Liver (tissue), 8 donors: ENCODE measurements at regions not wholly inside any gene's neighbourhood (a gene's known extent, or its start where the extent isn't known, plus 50 kb on each side); places are given as distances from the start of the nearest gene placed in this dataset.

Experiments used
- DNase-seq: peaks from one replicate; pipeline ENCODE4 v3.0.0-alpha.2; 2017; ENCODE audit warnings: low spot score
- H3K27ac ChIP-seq, 2 donors: one replicate each; pipeline ENCODE4 v1.7.0; 2013; ENCODE audit warnings: inconsistent platforms in 2 of 2, low read length in 2 of 2, control low read depth in 1 of 2, low read depth in 1 of 2, mild to moderate bottlenecking in 1 of 2
- H3K27me3 ChIP-seq, 4 donors: one replicate each; pipeline versions ENCODE4 v1.6.1 to v1.7.0; 2013; ENCODE audit warnings: low read length in 3 of 4, inconsistent platforms in 1 of 4, mild to moderate bottlenecking in 1 of 4, moderate library complexity in 1 of 4; ENCODE audit not compliant: control insufficient read depth in 4 of 4, insufficient read depth in 4 of 4
- H3K36me3 ChIP-seq, 4 donors: one replicate each; pipeline versions ENCODE4 v1.6.1 to v1.7.0; 2013; ENCODE audit warnings: low read length in 3 of 4, mild to moderate bottlenecking in 3 of 4, low read depth in 1 of 4, moderate library complexity in 1 of 4; ENCODE audit not compliant: control insufficient read depth in 4 of 4, insufficient read depth in 3 of 4
- H3K4me1 ChIP-seq, 4 donors: one replicate each; pipeline versions ENCODE4 v1.6.1 to v1.7.0; 2013; ENCODE audit warnings: low read length in 3 of 4, mild to moderate bottlenecking in 3 of 4, moderate library complexity in 1 of 4; ENCODE audit not compliant: control insufficient read depth in 4 of 4, insufficient read depth in 4 of 4
- H3K4me3 ChIP-seq, 3 donors: one replicate each; pipeline versions ENCODE4 v1.6.1 to v1.7.0; 2013; ENCODE audit warnings: low read length in 3 of 3, control low read depth in 1 of 3, low read depth in 1 of 3, mild to moderate bottlenecking in 1 of 3
- H3K9ac ChIP-seq, 2 donors: one replicate each; pipeline ENCODE4 v1.7.0; 2013; ENCODE audit warnings: low read length in 2 of 2, mild to moderate bottlenecking in 2 of 2, moderate library complexity in 2 of 2, control low read depth in 1 of 2, low read depth in 1 of 2
- H3K9me3 ChIP-seq, 4 donors: one replicate each; pipeline versions ENCODE4 v1.6.1 to v1.7.0; 2013; ENCODE audit warnings: low read length in 3 of 4; ENCODE audit not compliant: control insufficient read depth in 4 of 4
- FOXA1 ChIP-seq: IDR thresholded peaks from 2 replicates; pipeline ENCODE4 v1.6.1; 2016; ENCODE audit warnings: antibody characterized with exemption
- FOXA2 ChIP-seq: IDR thresholded peaks from 2 replicates; pipeline ENCODE4 v1.6.1; 2016; ENCODE audit warnings: antibody characterized with exemption
- GABPA ChIP-seq, 2 donors: IDR thresholded peaks in 1 of 2; conservative IDR thresholded peaks in 1 of 2; 2 replicates each; pipeline ENCODE4 v1.6.1; 2016; ENCODE audit warnings: antibody characterized with exemption in 2 of 2, mild to moderate bottlenecking in 1 of 2, moderate library complexity in 1 of 2
- HNF4A ChIP-seq, 2 donors: conservative IDR thresholded peaks; 2 replicates each; pipeline ENCODE4 v1.6.1; 2016; ENCODE audit warnings: antibody characterized with exemption in 2 of 2, mild to moderate bottlenecking in 2 of 2
- HNF4G ChIP-seq: IDR thresholded peaks from 2 replicates; pipeline ENCODE4 v1.6.1; 2016; ENCODE audit warnings: antibody characterized with exemption
- JUND ChIP-seq, 2 donors: IDR thresholded peaks; 2 replicates each; pipeline ENCODE4 v1.6.1; 2016; ENCODE audit warnings: antibody characterized with exemption in 2 of 2
- NR2F2 ChIP-seq: IDR thresholded peaks from 2 replicates; pipeline ENCODE4 v1.6.1; 2016; ENCODE audit warnings: antibody characterized with exemption
- TAF1 ChIP-seq: conservative IDR thresholded peaks from 2 replicates; pipeline ENCODE4 v1.6.1; 2016; ENCODE audit warnings: antibody characterized with exemption, mild to moderate bottlenecking
- WGBS: extraction: QIAGEN DNeasy Blood & Tissue Kit; methylation state at CpG from one replicate; pipeline ENCODE4 v1.1.7; 2013; 5-methylcytosine and 5-hydroxymethylcytosine counted together
- TF ChIP-seq, protein P1 (sequence below): IDR thresholded peaks from 2 replicates; pipeline ENCODE4 v1.6.1; 2016; ENCODE audit warnings: antibody characterized with exemption
- TF ChIP-seq, protein P2 (sequence below): IDR thresholded peaks from 2 replicates; pipeline ENCODE4 v1.6.1; 2016; ENCODE audit warnings: antibody characterized with exemption
- TF ChIP-seq, protein P3 (sequence below): fragments of 150-350 bp; IDR thresholded peaks from 2 replicates; pipeline ENCODE4 v1.5.1; 2017; ENCODE audit warnings: improper control_type of control experiment, low read depth, low read length; ENCODE audit not compliant: missing input control
- donor health status: healthy.
- donor health status: healthy.
- donor health status: healthy.
- donor health status: healthy.
- donor health status: healthy.

DNA sequence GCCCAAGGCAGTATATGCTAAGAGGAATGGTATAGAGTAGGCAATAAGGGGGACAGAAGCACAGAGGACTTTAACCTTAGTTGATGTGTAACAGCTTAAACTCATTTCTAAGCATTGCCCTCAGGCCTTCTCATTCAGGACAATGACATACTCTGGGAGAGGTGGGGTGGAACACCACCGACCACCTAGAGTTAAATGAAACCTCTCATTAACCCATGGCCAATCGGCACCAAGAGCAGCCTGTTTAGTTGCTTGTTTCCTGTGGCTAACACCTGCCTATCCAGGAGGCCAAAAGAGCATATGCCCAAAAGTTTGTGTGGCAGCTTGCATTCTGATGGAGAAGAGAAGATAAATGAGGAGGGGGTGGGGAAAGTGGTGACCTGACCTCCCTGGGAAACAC, 50.0 kb downstream of the PABIR2 start:
- TF ChIP-seq FOXA1 (no peak), NR2F2 (no peak), HNF4A (conservative IDR thresholded peaks at IDR 0.05) (no peak), FOXA2 (no peak), HNF4G (no peak), JUND (IDR thresholded peaks at IDR 0.05) (no peak)
- TF ChIP-seq, protein P1, sequence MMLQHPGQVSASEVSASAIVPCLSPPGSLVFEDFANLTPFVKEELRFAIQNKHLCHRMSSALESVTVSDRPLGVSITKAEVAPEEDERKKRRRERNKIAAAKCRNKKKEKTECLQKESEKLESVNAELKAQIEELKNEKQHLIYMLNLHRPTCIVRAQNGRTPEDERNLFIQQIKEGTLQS = no peak
- TF ChIP-seq, protein P2, sequence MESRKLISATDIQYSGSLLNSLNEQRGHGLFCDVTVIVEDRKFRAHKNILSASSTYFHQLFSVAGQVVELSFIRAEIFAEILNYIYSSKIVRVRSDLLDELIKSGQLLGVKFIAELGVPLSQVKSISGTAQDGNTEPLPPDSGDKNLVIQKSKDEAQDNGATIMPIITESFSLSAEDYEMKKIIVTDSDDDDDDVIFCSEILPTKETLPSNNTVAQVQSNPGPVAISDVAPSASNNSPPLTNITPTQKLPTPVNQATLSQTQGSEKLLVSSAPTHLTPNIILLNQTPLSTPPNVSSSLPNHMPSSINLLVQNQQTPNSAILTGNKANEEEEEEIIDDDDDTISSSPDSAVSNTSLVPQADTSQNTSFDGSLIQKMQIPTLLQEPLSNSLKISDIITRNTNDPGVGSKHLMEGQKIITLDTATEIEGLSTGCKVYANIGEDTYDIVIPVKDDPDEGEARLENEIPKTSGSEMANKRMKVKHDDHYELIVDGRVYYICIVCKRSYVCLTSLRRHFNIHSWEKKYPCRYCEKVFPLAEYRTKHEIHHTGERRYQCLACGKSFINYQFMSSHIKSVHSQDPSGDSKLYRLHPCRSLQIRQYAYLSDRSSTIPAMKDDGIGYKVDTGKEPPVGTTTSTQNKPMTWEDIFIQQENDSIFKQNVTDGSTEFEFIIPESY = no peak
- DNase-seq = no peak

DNA sequence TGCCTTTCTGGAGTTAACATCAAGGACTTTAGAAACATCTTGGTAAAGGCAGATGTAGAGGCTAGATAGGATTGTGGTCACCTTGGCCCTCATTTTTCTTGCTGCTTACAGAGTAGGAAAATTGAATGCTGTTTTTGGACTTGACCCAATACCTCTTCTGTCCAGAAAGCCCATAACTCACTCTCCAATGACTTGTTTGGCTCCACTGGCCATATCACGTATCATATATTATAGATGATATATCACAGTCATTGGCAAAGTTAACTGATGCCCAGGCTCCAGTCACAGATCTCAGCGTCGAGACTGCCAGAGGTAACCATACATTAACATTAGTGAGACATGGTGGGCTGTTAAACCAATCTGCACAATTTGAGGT, 50.6 kb downstream of the PABIR2 start:
- no peak for TF ChIP-seq NR2F2
- TF ChIP-seq, protein P3, sequence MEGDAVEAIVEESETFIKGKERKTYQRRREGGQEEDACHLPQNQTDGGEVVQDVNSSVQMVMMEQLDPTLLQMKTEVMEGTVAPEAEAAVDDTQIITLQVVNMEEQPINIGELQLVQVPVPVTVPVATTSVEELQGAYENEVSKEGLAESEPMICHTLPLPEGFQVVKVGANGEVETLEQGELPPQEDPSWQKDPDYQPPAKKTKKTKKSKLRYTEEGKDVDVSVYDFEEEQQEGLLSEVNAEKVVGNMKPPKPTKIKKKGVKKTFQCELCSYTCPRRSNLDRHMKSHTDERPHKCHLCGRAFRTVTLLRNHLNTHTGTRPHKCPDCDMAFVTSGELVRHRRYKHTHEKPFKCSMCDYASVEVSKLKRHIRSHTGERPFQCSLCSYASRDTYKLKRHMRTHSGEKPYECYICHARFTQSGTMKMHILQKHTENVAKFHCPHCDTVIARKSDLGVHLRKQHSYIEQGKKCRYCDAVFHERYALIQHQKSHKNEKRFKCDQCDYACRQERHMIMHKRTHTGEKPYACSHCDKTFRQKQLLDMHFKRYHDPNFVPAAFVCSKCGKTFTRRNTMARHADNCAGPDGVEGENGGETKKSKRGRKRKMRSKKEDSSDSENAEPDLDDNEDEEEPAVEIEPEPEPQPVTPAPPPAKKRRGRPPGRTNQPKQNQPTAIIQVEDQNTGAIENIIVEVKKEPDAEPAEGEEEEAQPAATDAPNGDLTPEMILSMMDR = no peak
- TF ChIP-seq, protein P2 = no peak
- no peak for TF ChIP-seq GABPA (IDR thresholded peaks at IDR 0.05 in 1 of 2, conservative IDR thresholded peaks at IDR 0.05 in 1 of 2)
- TF ChIP-seq, protein P1 = no peak
- no peak for TF ChIP-seq TAF1
- no peaks in the 10 kb centered on the region for H3K4me1 ChIP-seq
- 93% methylated on average over 3 of the region's 3 CpGs for WGBS
- H3K9me3 ChIP-seq = no peaks in the 10 kb centered on the region
- H3K36me3 ChIP-seq = no peaks in the 10 kb centered on the region
- no peaks in the 10 kb centered on the region for H3K27me3 ChIP-seq
- H3K27ac ChIP-seq = no peak overlapping the region
- H3K4me3 ChIP-seq = no peak overlapping the region
- no peak overlapping the region for H3K9ac ChIP-seq
- DNase-seq = no peak

More for the DNA sequence above, 50.0 kb downstream of the PABIR2 start:
- no peak overlapping the region for H3K27ac ChIP-seq
- no peaks in the 10 kb centered on the region for H3K27me3 ChIP-seq
- no peaks in the 10 kb centered on the region for H3K36me3 ChIP-seq
- H3K9ac ChIP-seq = no peak overlapping the region
- H3K4me3 ChIP-seq = no peak overlapping the region
- H3K4me1 ChIP-seq = no peaks in the 10 kb centered on the region
- H3K9me3 ChIP-seq = no peaks in the 10 kb centered on the region
- 53% methylated on average over 2 of the region's 2 CpGs for WGBS
